ENCODE measurements at regions not wholly inside any gene's neighbourhood (a gene's known extent, or its start where the extent isn't known, plus 50 kb on each side); places are given as distances from the start of the nearest gene placed in this dataset.

- intact Hi-C loops (cut with DNase I), result loop anchor here (10.0 kb wide), 2 partner anchors 195 kb away; no protein-coding TSS in a partner anchor
- Histone ChIP-seq H3K4me3 (no peak overlapping the region), H3K27ac (replicated peaks in 1 of 4) (no peak overlapping the region), H3K36me3 (no peaks in the 10 kb centered on the region), H3K27me3 (no peaks in the 10 kb centered on the region), H3K4me1 (peaks cover 14 to 26% (median 19%) of the 10 kb centered on the region in 4 donors), H3K9me3 (no peaks in the 10 kb centered on the region)
- no peak for DNase-seq (ENCODE audit: extremely low spot score)
- WGBS, result 92% methylated on average over 12 of the region's 12 CpGs
- TF ChIP-seq POLR2AphosphoS5 (IDR thresholded peaks at IDR 0.05), result no peak
- TF ChIP-seq, protein P1, sequence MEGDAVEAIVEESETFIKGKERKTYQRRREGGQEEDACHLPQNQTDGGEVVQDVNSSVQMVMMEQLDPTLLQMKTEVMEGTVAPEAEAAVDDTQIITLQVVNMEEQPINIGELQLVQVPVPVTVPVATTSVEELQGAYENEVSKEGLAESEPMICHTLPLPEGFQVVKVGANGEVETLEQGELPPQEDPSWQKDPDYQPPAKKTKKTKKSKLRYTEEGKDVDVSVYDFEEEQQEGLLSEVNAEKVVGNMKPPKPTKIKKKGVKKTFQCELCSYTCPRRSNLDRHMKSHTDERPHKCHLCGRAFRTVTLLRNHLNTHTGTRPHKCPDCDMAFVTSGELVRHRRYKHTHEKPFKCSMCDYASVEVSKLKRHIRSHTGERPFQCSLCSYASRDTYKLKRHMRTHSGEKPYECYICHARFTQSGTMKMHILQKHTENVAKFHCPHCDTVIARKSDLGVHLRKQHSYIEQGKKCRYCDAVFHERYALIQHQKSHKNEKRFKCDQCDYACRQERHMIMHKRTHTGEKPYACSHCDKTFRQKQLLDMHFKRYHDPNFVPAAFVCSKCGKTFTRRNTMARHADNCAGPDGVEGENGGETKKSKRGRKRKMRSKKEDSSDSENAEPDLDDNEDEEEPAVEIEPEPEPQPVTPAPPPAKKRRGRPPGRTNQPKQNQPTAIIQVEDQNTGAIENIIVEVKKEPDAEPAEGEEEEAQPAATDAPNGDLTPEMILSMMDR (IDR thresholded peaks at IDR 0.05), result no peak
- TF ChIP-seq POLR2A (IDR thresholded peaks at IDR 0.05; ENCODE audit: low read depth), result no peak
- no peak for TF ChIP-seq EP300 (IDR thresholded peaks at IDR 0.05)
Observed at GRCh38 chr6:14639983-14640599, 522.5 kb downstream of the CD83 start.

GRCh38 chr6:14640631-14641030 is 523.1 kb downstream of the CD83 start:
- TF ChIP-seq POLR2AphosphoS5 (IDR thresholded peaks at IDR 0.05) (no peak), EP300 (IDR thresholded peaks at IDR 0.05) (no peak), POLR2A (IDR thresholded peaks at IDR 0.05; ENCODE audit: low read depth) (no peak)
- TF ChIP-seq, protein P1 (IDR thresholded peaks at IDR 0.05), result no peak
- H3K4me1 ChIP-seq, result peaks cover 14 to 26% (median 19%) of the 10 kb centered on the region in 4 donors
- no peaks in the 10 kb centered on the region for H3K36me3 ChIP-seq
- no peak overlapping the region for H3K4me3 ChIP-seq
- no peaks in the 10 kb centered on the region for H3K9me3 ChIP-seq
- no peak for DNase-seq (ENCODE audit: extremely low spot score)
- no peak overlapping the region for H3K27ac ChIP-seq (replicated peaks in 1 of 4)
- intact Hi-C loops (cut with DNase I), result loop anchor here (10.0 kb wide), 2 partner anchors 194 to 196 kb away; no protein-coding TSS in a partner anchor
- WGBS, result 96% methylated on average over 2 of the region's 2 CpGs
- no peaks in the 10 kb centered on the region for H3K27me3 ChIP-seq

DNA sequence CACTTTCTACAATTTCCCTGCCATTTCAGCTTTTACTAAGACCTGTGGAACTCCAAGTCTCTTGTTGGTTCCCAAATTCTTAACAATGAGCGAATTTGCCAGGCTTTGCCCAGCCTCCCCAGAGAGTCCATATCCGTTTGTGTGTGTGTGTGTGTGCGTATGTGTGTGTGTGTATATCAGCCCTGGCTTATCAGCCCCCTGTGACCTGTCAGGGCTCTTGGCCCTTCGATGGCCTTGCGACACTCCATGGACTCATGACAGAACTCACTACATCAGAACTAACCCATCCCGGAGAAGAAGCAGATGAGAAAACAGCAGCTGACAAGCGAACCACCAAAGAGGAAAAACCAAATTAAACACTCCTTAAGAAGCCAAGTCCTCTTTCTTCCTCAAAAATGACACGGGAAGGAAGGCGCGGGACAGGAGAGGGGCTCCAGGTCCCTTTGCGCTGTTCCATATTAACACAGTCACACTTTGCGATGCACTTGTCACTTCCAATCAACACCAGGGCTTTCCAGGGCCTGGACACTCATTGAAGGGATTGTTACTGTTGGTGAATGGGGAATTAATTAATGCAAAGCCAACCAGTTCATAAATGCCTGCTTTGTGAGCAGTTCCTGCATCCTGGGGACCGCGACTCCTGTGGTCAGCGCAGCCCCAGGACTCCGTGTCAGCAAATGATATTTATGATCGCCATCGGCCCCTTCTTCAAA is 524.0 kb downstream of the CD83 start:
- H3K27me3 ChIP-seq, result no peaks in the 10 kb centered on the region
- no peaks in the 10 kb centered on the region for H3K9me3 ChIP-seq
- H3K36me3 ChIP-seq, result no peaks in the 10 kb centered on the region
- H3K27ac ChIP-seq (replicated peaks in 1 of 4), result no peak overlapping the region
- DNase-seq (ENCODE audit: extremely low spot score), result no peak
- no peak overlapping the region for H3K4me3 ChIP-seq
- intact Hi-C loops (cut with DNase I), result loop anchor here (10.0 kb wide), 2 partner anchors 193 to 197 kb away; no protein-coding TSS in a partner anchor
- H3K4me1 ChIP-seq, result peaks cover 14 to 26% (median 19%) of the 10 kb centered on the region in 4 donors
- 84% methylated on average over 15 of the region's 18 CpGs for WGBS
- TF ChIP-seq EP300 (IDR thresholded peaks at IDR 0.05), result no peak
- no peak for TF ChIP-seq POLR2AphosphoS5 (IDR thresholded peaks at IDR 0.05)
- no peak for TF ChIP-seq POLR2A (IDR thresholded peaks at IDR 0.05; ENCODE audit: low read depth)
- TF ChIP-seq, protein P1 (IDR thresholded peaks at IDR 0.05), result no peak

DNA sequence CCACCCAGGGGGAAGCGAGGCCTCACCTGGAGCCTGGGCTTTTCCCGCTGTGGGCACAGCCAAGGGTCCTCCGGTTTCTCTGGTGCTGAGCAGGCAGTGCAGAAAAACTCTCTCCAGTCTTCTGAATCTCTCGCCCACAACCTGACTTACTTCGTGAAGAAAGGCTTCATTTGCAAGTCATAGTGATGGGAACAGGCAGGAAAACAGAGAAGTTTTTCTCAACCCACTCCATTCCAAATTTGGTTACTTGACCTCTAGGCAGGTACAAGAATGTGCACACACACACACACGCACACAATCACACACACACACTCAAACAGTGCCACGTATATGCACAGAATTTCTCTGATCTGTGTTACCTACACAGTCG is 524.5 kb downstream of the CD83 start:
- WGBS, result 94% methylated on average over 8 of the region's 8 CpGs
- Histone ChIP-seq H3K27me3 (no peaks in the 10 kb centered on the region), H3K9me3 (no peaks in the 10 kb centered on the region), H3K4me3 (no peak overlapping the region), H3K27ac (replicated peaks in 1 of 4) (no peak overlapping the region), H3K4me1 (peaks cover 14 to 26% (median 21%) of the 10 kb centered on the region in 4 donors), H3K36me3 (no peaks in the 10 kb centered on the region)
- intact Hi-C loops (cut with DNase I), result loop anchor here (10.0 kb wide), 2 partner anchors 193 to 197 kb away; no protein-coding TSS in a partner anchor
- no peak for TF ChIP-seq POLR2AphosphoS5 (IDR thresholded peaks at IDR 0.05)
- DNase-seq (ENCODE audit: extremely low spot score), result no peak

- Histone ChIP-seq H3K9me3 (no peaks in the 10 kb centered on the region), H3K27me3 (no peaks in the 10 kb centered on the region), H3K27ac (replicated peaks in 1 of 4) (no peak overlapping the region), H3K4me1 (peaks cover 14 to 26% (median 25%) of the 10 kb centered on the region in 4 donors), H3K36me3 (no peaks in the 10 kb centered on the region), H3K4me3 (no peak overlapping the region)
- no peak for TF ChIP-seq POLR2AphosphoS5 (IDR thresholded peaks at IDR 0.05)
- TF ChIP-seq, protein P1 (IDR thresholded peaks at IDR 0.05), result no peak
- TF ChIP-seq POLR2A (IDR thresholded peaks at IDR 0.05; ENCODE audit: low read depth), result no peak
- no peak for TF ChIP-seq EP300 (IDR thresholded peaks at IDR 0.05)
- no peak for DNase-seq (ENCODE audit: extremely low spot score)
- intact Hi-C loops (cut with DNase I), result loop anchor here (10.0 kb wide), 2 partner anchors 192 to 198 kb away; no protein-coding TSS in a partner anchor
- WGBS, result 95% methylated on average over 2 of the region's 2 CpGs
Observed at GRCh38 chr6:14642842-14643241, 525.3 kb downstream of the CD83 start.
